ENCODE measurements at regions not wholly inside any gene's neighbourhood (a gene's known extent, or its start where the extent isn't known, plus 50 kb on each side); places are given as distances from the start of the nearest gene placed in this dataset.

DNA sequence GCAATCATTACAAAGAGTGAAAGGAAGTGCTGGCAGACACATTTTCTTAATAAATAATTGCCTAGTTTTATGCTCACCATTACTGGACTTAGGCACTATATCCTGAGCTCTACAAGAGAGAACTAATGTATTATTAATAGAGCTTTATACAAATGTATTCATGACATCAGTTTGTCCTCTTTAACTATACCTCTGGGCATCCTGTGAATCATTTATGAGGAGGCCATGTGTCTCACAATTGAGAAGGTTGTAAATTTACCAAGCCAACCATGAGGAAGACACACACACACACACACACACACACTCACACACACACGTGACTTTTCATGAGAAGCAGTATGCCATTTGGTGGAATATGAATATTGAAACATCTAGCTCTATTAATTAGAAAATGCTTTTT, 728.2 kb downstream of the ARAP2 start:
- intact Hi-C loops (cut with DNase I) = no loop called here
- no peak for DNase-seq

- DNase-seq = peak in 1 of 10 donors; percentile 59
- intact Hi-C loops (cut with DNase I) = no loop called here
Measured at GRCh38 chr4:35520059-35520458, 724.3 kb downstream of the ARAP2 start.

GRCh38 chr4:35521682-35522081, 722.6 kb downstream of the ARAP2 start:
- DNase-seq = no peak
- intact Hi-C loops (cut with DNase I) = no loop called here

DNA sequence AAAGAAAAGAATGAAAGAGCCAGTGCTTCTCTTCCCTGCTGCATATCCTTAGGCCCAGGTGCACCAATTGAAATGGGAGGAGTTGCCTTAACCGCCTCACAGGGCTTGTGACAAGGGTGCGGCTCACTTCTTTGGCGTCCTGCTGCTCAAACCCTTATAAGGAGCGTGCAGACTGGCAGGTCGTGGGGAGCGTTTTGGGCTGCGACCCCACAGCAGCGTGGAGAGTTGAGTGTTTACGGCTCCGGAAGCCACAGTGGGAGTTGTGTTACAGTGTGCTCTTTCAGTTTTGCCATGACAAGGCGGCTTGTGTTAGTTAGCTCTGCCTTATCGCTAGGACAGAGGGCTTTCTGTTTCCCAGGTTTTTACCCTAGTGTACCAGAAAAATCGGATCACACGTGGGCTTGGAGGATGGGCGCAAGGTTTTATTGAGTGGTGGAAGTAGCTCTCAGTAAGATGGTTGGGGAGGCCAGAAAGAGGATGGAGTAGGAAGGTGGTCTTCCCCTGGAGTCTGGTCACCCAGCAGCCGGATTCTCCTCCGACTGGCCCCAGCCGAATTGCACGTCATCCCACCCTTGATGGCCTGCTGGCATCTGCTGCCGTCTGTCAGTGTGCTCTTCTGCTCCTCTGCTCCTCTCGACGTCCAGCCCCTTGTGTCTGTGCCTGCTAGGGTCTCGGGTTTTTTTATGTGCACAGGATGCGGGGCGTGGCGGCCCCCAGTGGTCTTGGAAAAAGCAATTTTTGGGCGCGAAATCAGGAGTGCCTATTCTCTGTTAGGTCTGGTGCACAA, 718.9 kb downstream of the ARAP2 start:
- intact Hi-C loops (cut with DNase I) = no loop called here
- DNase-seq = peak in 4 of 10 donors; percentile 18 to 60 (median 36)

DNA sequence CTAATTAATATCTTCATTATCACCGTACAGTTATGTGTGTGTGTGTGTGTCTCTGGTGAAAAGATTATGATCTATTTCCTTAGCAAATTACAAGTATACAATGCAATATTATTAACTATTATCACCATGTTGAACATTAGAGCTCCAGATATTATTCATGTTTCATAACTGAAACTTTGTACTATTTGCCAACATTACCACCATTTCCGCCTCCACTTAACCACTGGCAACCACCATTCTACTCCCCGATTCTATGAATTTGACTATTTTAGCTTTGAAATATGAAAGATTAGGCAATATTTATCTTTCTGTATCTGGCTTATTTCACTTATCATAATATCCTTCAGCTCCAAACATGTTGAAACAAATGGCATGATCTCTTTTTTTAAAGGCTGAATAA, 717.9 kb downstream of the ARAP2 start:
- no peak for DNase-seq
- intact Hi-C loops (cut with DNase I) = no loop called here

DNA sequence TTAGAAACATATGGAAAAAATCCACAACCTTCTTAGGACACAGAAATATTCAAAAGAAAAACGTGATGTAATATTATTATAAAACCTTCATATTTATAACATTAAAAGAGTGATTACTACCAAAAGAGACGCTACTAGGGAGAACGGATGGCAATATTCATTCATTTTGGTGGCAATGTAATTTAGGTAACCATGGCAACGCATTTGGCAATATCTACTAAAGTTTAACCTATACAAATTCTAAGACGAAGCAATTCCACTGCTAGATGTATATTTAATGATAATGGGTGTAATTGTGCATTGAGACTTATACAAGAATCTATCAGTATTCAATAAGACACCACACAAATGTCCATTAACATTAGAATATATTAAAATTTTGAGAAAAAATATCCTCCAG, 709.4 kb downstream of the ARAP2 start:
- DNase-seq = no peak
- intact Hi-C loops (cut with DNase I) = no loop called here

- DNase-seq = no peak
- intact Hi-C loops (cut with DNase I) = no loop called here
Measured at GRCh38 chr4:35538807-35539206, 705.5 kb downstream of the ARAP2 start.

GRCh38 chr4:35539404-35540055, 704.8 kb downstream of the ARAP2 start:
- intact Hi-C loops (cut with DNase I) = no loop called here
- no peak for DNase-seq

DNA sequence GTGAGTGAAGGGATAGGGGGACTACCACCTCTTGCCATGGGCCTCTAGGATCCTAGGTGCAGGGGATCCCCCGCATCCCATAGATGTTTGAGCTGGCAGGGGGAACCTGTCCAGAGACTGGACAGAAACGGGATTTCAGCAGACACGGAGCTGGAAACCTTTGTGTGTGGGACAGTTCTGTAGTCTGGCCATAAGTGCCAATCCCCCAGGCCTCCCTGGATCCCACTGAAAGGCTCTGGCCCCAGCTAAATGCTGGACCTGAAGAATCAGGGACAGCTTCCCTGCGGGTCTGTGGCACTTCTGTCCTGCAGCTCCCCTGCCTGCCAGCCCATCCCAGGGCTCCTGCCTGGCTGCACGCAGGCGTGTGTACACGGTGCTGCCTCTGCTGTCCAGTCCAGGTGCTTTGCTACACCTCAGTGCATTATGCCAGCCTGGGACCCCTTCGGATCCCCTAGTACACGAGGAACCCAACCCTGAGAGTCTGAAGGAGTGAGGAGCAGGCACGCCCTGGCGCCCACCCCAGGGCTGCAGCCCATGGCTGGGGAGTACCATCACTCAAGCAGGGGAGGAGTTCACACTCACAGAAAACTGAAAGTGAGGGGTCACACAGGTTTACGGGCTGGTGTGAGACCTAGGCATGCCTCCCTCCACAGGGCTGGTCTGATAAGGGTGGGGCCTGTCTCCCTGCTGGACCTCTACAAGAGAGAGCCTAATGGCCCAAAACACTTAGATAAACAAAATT, 703.0 kb downstream of the ARAP2 start:
- DNase-seq = peak in 1 of 10 donors; percentile 77
- intact Hi-C loops (cut with DNase I) = no loop called here

- intact Hi-C loops (cut with DNase I) = no loop called here
Measured at GRCh38 chr4:35541888-35542213, 702.5 kb downstream of the ARAP2 start.

GRCh38 chr4:35548921-35549320, 695.4 kb downstream of the ARAP2 start:
- intact Hi-C loops (cut with DNase I) = no loop called here

More at GRCh38 chr4:35541888-35542213, 702.5 kb downstream of the ARAP2 start:
- DNase-seq = no peak

GRCh38 chr4:35556387-35556786, 687.9 kb downstream of the ARAP2 start:
- intact Hi-C loops (cut with DNase I) = no loop called here
- no peak for DNase-seq

More at GRCh38 chr4:35548921-35549320, 695.4 kb downstream of the ARAP2 start:
- no peak for DNase-seq

- intact Hi-C loops (cut with DNase I) = no loop called here
- peak in 2 of 10 donors; percentile 11 to 59 for DNase-seq
Measured at GRCh38 chr4:35559559-35560365, 684.6 kb downstream of the ARAP2 start.

DNA sequence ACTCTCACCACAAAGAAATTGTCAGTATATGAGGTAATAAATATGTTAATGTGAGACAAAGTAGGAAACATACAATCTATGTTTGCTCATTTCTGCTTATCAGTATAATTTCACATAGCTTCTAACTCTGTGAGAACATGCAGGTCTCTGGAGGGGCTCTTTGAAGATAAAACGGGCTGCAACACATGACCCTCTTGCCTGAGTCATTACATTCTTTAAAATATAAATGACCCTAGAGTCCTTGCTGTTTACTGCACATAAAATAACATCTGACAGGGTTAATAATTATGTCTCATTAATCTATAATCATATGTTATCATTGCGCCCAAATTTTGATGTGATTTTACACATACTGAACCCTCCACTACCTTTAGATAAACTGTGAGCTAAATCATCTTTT, 681.5 kb downstream of the ARAP2 start:
- intact Hi-C loops (cut with DNase I) = no loop called here
- DNase-seq = no peak

- DNase-seq = peak in 2 of 10 donors; percentile 20 to 49
- intact Hi-C loops (cut with DNase I) = no loop called here
Measured at GRCh38 chr4:35565640-35566039, 678.7 kb downstream of the ARAP2 start.

DNA sequence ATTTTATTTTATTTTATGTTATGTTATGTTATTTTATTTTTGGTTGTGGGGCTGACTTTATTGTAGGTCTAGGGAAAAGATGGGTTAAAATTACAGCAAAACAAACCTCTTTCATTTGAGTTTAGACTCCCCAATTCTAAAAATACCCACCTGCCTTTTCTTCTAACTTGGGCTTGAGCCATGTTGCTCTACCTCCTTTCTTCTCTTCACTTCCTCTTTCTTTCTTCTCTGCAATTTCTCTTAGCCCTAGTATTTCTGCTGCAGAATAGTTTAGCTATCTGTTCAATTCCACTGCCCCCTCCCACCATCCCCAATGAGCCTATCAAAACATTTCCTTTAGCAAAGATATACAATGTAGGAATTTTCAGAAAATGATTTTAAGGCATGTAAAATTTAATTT, 653.3 kb downstream of the ARAP2 start:
- intact Hi-C loops (cut with DNase I) = no loop called here
- DNase-seq = no peak

GRCh38 chr4:35604252-35604651, 640.1 kb downstream of the ARAP2 start:
- no peak for DNase-seq
- intact Hi-C loops (cut with DNase I) = no loop called here

DNA sequence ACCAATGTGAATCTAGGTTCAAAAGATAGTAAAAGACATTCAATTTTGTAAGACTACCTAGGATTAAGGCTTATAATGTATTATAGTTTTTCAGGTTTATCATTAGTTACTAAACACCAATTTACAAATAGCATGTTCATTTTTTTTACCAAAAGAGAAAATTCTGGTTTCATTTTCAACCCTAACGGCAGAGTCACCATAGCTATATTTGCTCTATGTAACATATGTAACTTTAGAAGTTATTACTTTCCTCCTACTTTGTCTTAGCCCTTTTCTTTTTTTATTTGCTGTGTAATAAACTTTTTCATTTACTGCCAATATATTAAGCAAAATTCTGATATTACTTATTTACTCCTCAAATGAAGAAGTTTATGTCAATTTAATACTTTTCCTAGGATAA, 639.6 kb downstream of the ARAP2 start:
- intact Hi-C loops (cut with DNase I) = no loop called here
- no peak for DNase-seq

- DNase-seq = no peak
- intact Hi-C loops (cut with DNase I) = no loop called here
Measured at GRCh38 chr4:35608205-35608604, 636.1 kb downstream of the ARAP2 start.

- no peak for DNase-seq
- intact Hi-C loops (cut with DNase I) = no loop called here
Measured at GRCh38 chr4:35614120-35614519, 630.2 kb downstream of the ARAP2 start.

DNA sequence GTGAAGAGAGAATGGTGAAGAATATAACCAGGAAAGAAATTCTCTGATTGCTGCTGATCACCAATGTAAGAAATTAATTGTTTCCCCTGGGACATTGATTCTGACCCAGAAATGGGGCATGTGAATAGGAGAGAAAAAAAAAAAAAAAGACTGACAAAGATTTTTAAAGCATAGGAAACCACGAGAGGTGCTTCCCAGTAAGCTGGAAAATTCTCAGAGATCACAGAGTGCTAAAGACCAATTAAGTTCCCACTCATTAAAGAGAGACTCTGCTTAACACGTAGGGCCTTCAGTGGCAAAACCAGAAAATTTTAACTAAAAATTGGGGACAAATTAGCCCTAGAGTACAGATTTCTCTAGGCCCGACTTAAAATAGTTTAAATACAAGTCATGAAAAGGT, 604.4 kb downstream of the ARAP2 start:
- no peak for DNase-seq
- intact Hi-C loops (cut with DNase I) = no loop called here
